Osteoblast (primary cell): ENCODE measurements at regions not wholly inside any gene's neighbourhood (a gene's known extent, or its start where the extent isn't known, plus 50 kb on each side); places are given as distances from the start of the nearest gene placed in this dataset.

ENCODE experiments used
- DNase-seq: peaks from one replicate; pipeline ENCODE4 v3.0.0; 2011; ENCODE audit warnings: low spot score, mixed read lengths; ENCODE audit not compliant: insufficient read length; ENCODE audit errors: missing footprints
- H2AFZ ChIP-seq: 2 replicates; pipeline ENCODE4 v1.6.0; 2011; ENCODE audit warnings: mild to moderate bottlenecking, low read length
- H3K27ac ChIP-seq: 2 replicates; pipeline ENCODE4 v1.5.1; 2011; ENCODE audit warnings: mild to moderate bottlenecking, low read depth, low read length, moderate library complexity
- H3K27me3 ChIP-seq: 2 replicates; pipeline ENCODE4 v1.6.0; 2012; ENCODE audit warnings: mild to moderate bottlenecking, control low read depth, inconsistent platforms, low read length, moderate library complexity; ENCODE audit not compliant: insufficient read depth
- H3K36me3 ChIP-seq: 2 replicates; pipeline ENCODE4 v1.5.1; 2011; ENCODE audit warnings: mild to moderate bottlenecking, low read length, control low read depth, moderate library complexity; ENCODE audit not compliant: insufficient read depth
- H3K4me1 ChIP-seq: 2 replicates; pipeline ENCODE4 v1.5.1; 2011; ENCODE audit warnings: mild to moderate bottlenecking, low read length, control low read depth, moderate library complexity; ENCODE audit not compliant: insufficient read depth
- H3K4me2 ChIP-seq: 2 replicates; pipeline ENCODE4 v1.6.0; 2011; ENCODE audit warnings: mild to moderate bottlenecking, low read length; ENCODE audit not compliant: insufficient read depth
- H3K4me3 ChIP-seq: fragments of 200-600 bp; sonication (generic); 3 replicates; pipeline ENCODE4 v1.5.1; 2012; ENCODE audit warnings: mild to moderate bottlenecking, low read length, inconsistent platforms; ENCODE audit not compliant: insufficient read depth
- H3K79me2 ChIP-seq: 2 replicates; pipeline ENCODE4 v1.6.0; 2012; ENCODE audit warnings: mild to moderate bottlenecking, low read length, control low read depth, inconsistent platforms; ENCODE audit not compliant: insufficient read depth
- H3K9me3 ChIP-seq: 2 replicates; pipeline ENCODE4 v1.5.1; 2011; ENCODE audit warnings: low read depth, low read length, control low read depth
- H4K20me1 ChIP-seq: 2 replicates; pipeline ENCODE4 v1.6.0; 2012; ENCODE audit warnings: mild to moderate bottlenecking, low read length, control low read depth; ENCODE audit not compliant: insufficient read depth
- CTCF ChIP-seq: IDR thresholded peaks from 2 replicates; pipeline ENCODE4 v1.5.1; 2011; ENCODE audit warnings: mild to moderate bottlenecking, low read depth, low read length, moderate library complexity; ENCODE audit errors: extremely low read depth

GRCh38 chr2:39925312-39925711 is 146.3 kb upstream of the THUMPD2 start:
- Histone ChIP-seq H3K27me3 (no peaks in the 10 kb centered on the region), H3K36me3 (no peaks in the 10 kb centered on the region), H3K27ac (no peak overlapping the region), H4K20me1 (no peaks in the 10 kb centered on the region), H3K79me2 (no peaks in the 10 kb centered on the region), H3K9me3 (no peaks in the 10 kb centered on the region), H3K4me2 (no peak overlapping the region), H3K4me3 (no peak overlapping the region), H2AFZ (no peak overlapping the region), H3K4me1 (no peaks in the 10 kb centered on the region)
- DNase-seq = no peak
- TF ChIP-seq CTCF = no peak

- H3K4me1 ChIP-seq = no peaks in the 10 kb centered on the region
- TF ChIP-seq CTCF = no peak
- H3K79me2 ChIP-seq = no peaks in the 10 kb centered on the region
- no peak for DNase-seq
- no peak overlapping the region for H3K27ac ChIP-seq
- H3K36me3 ChIP-seq = no peaks in the 10 kb centered on the region
- no peak overlapping the region for H2AFZ ChIP-seq
- H3K4me2 ChIP-seq = no peak overlapping the region
- H3K9me3 ChIP-seq = no peaks in the 10 kb centered on the region
- H3K27me3 ChIP-seq = no peaks in the 10 kb centered on the region
- no peaks in the 10 kb centered on the region for H4K20me1 ChIP-seq
- H3K4me3 ChIP-seq = no peak overlapping the region
Observed at GRCh38 chr2:39923455-39923854, 144.4 kb upstream of the THUMPD2 start.

- Histone ChIP-seq H3K9me3 (no peaks in the 10 kb centered on the region), H3K79me2 (no peaks in the 10 kb centered on the region), H3K4me2 (no peak overlapping the region), H2AFZ (no peak overlapping the region), H3K36me3 (no peaks in the 10 kb centered on the region), H3K4me1 (no peaks in the 10 kb centered on the region), H3K27ac (no peak overlapping the region), H3K4me3 (no peak overlapping the region), H3K27me3 (no peaks in the 10 kb centered on the region), H4K20me1 (no peaks in the 10 kb centered on the region)
- DNase-seq = no peak
- no peak for TF ChIP-seq CTCF
Observed at GRCh38 chr2:39922679-39923405, 143.8 kb upstream of the THUMPD2 start.

DNA sequence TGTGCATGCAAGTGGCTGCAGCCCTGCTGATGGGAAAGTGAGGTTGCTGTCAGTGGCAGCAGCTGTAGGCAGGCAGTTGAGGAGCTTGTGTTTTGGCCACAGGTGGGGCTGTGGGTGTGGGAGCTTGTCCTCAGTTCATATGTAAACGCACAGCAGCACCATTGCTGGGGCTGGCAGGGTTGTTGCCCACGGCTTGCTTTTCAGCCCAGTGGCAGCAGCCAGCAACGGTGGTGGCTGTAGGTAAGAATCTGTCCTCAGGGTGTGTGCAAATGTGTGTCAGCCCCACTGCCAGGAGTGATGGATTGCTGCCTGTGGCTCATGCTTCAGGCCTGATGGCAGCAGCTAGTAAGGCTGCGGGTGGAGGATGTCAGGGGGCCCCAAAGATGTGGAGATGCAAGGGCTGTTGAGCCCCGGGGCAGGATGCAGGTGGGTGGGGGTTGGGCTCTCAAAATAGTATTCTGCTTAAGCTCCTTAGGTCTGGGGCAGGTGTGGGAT is 141.3 kb upstream of the THUMPD2 start:
- Histone ChIP-seq H4K20me1 (no peaks in the 10 kb centered on the region), H2AFZ (no peak overlapping the region), H3K36me3 (no peaks in the 10 kb centered on the region), H3K27me3 (no peaks in the 10 kb centered on the region), H3K9me3 (no peaks in the 10 kb centered on the region), H3K27ac (no peak overlapping the region), H3K79me2 (no peaks in the 10 kb centered on the region), H3K4me1 (no peaks in the 10 kb centered on the region), H3K4me2 (no peak overlapping the region), H3K4me3 (no peak overlapping the region)
- TF ChIP-seq CTCF = no peak
- DNase-seq = no peak
